ENCODE measurements at regions not wholly inside any gene's neighbourhood (a gene's known extent, or its start where the extent isn't known, plus 50 kb on each side); places are given as distances from the start of the nearest gene placed in this dataset.
"Not testable (repeated sequence)": the region's sequence is repeated elsewhere in the genome, so short reads cannot be mapped to it uniquely, and the experiment has no call there.

- no peak for DNase-seq
Measured at GRCh38 chr5:105632043-105632442, 2038.7 kb downstream of the EFNA5 start.

GRCh38 chr5:105630803-105631202, 2039.9 kb downstream of the EFNA5 start:
- DNase-seq: no peak

GRCh38 chr5:105619725-105620124, 2051.0 kb downstream of the EFNA5 start:
- no peak for DNase-seq

- DNase-seq: no peak
Measured at GRCh38 chr5:105617436-105618215, 2053.1 kb downstream of the EFNA5 start.

- no peak for DNase-seq
Measured at GRCh38 chr5:105616599-105616998, 2054.0 kb upstream of the NUDT12 start.

- DNase-seq: not testable (repeated sequence)
Measured at GRCh38 chr5:105602406-105602805, 2039.8 kb upstream of the NUDT12 start.

- DNase-seq: no peak
Measured at GRCh38 chr5:105593011-105593760, 2030.6 kb upstream of the NUDT12 start.

GRCh38 chr5:105587963-105588662, 2025.5 kb upstream of the NUDT12 start:
- no peak for DNase-seq

GRCh38 chr5:105581988-105582690, 2019.5 kb upstream of the NUDT12 start:
- DNase-seq: no peak

GRCh38 chr5:105573575-105573974, 2011.0 kb upstream of the NUDT12 start:
- DNase-seq: no peak

- no peak for DNase-seq
Measured at GRCh38 chr5:105565531-105565930, 2002.9 kb upstream of the NUDT12 start.

GRCh38 chr5:105563842-105564241, 2001.3 kb upstream of the NUDT12 start:
- DNase-seq: no peak

GRCh38 chr5:105554568-105555169, 1992.1 kb upstream of the NUDT12 start:
- no peak for DNase-seq

GRCh38 chr5:105544300-105544699, 1981.7 kb upstream of the NUDT12 start:
- DNase-seq: no peak

- DNase-seq: no peak
Measured at GRCh38 chr5:105536675-105537074, 1974.1 kb upstream of the NUDT12 start.

GRCh38 chr5:105530716-105531261, 1968.2 kb upstream of the NUDT12 start:
- no peak for DNase-seq

- no peak for DNase-seq
Measured at GRCh38 chr5:105529851-105530250, 1967.3 kb upstream of the NUDT12 start.

GRCh38 chr5:105508519-105508918, 1945.9 kb upstream of the NUDT12 start:
- no peak for DNase-seq

- DNase-seq: no peak
Measured at GRCh38 chr5:105506692-105507277, 1944.2 kb upstream of the NUDT12 start.

- DNase-seq: no peak
Measured at GRCh38 chr5:105503950-105504349, 1941.4 kb upstream of the NUDT12 start.

Measured in nucleus accumbens (tissue), 56 donors.